ENCODE measurements at regions not wholly inside any gene's neighbourhood (a gene's known extent, or its start where the extent isn't known, plus 50 kb on each side); places are given as distances from the start of the nearest gene placed in this dataset.

DNA sequence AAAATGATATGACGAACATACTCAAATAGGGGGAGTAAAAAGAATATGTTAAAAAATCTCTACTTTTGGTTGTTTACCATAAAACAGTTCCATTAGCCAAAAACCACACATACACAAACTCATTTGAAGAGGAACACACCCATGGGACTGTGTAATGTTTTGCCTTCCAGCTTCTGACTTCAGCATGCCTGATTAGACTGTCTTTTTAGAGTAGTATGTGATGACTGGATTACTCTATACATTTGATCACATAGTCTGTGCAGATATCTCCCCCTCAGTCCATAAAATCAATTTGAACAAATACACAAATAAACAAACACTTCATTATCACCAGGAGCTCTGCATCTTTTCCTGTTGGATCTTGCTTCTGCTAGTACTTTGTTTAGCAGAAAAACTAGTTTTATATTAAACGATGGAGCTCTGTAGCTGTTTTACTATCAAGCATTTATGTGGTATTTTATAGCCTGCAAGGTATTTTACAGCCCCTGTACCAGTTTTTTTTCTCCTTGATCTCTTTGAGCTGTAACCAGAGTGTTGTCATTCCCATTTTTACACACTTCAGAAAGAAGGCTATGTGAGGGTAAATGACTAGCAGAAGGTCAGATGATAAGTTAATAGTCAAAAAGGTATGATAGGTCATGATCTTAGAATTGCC is 866.5 kb upstream of the MAP3K7 start:
- H3K4me3 ChIP-seq (ENCODE audit: low read depth, low read length) = no peak overlapping the region
- DNase-seq (ENCODE audit: low read depth) = no peak
- TF ChIP-seq, protein P1, sequence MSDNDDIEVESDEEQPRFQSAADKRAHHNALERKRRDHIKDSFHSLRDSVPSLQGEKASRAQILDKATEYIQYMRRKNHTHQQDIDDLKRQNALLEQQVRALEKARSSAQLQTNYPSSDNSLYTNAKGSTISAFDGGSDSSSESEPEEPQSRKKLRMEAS (IDR thresholded peaks at IDR 0.05; ENCODE audit: low read depth, low read length) = no peak
- TF ChIP-seq, protein P2, sequence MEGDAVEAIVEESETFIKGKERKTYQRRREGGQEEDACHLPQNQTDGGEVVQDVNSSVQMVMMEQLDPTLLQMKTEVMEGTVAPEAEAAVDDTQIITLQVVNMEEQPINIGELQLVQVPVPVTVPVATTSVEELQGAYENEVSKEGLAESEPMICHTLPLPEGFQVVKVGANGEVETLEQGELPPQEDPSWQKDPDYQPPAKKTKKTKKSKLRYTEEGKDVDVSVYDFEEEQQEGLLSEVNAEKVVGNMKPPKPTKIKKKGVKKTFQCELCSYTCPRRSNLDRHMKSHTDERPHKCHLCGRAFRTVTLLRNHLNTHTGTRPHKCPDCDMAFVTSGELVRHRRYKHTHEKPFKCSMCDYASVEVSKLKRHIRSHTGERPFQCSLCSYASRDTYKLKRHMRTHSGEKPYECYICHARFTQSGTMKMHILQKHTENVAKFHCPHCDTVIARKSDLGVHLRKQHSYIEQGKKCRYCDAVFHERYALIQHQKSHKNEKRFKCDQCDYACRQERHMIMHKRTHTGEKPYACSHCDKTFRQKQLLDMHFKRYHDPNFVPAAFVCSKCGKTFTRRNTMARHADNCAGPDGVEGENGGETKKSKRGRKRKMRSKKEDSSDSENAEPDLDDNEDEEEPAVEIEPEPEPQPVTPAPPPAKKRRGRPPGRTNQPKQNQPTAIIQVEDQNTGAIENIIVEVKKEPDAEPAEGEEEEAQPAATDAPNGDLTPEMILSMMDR (IDR thresholded peaks at IDR 0.05; ENCODE audit: low read depth, low read length) = no peak
- TF ChIP-seq MYC (IDR thresholded peaks at IDR 0.05; ENCODE audit: low read depth, low read length) = no peak

DNA sequence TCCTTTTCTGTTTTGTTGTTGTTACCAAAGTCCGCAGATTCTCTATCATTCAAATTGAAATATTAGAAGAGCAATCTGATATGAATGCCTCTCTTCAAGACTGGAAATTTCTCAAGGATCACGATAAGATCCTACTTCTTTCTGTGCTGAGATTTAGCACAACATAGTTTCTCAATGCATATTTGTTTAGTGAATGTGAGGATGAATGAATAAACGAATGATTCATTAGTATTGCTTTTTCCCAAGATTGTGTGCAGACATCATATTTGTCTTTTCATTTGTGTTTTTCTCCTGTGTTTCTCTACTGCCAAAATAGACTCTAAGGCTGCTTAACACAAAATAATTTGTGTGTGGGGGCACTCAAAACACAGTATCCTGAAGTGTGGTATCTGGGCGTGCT is 862.7 kb upstream of the MAP3K7 start:
- DNase-seq (ENCODE audit: low read depth) = no peak
- TF ChIP-seq POLR2A (IDR thresholded peaks at IDR 0.05; ENCODE audit: extremely low read depth, insufficient read length) (no peak), MYC (IDR thresholded peaks at IDR 0.05; ENCODE audit: low read depth, low read length) (no peak)
- TF ChIP-seq, protein P1 (IDR thresholded peaks at IDR 0.05; ENCODE audit: low read depth, low read length) = no peak
- TF ChIP-seq, protein P2 (IDR thresholded peaks at IDR 0.05; ENCODE audit: low read depth, low read length) = no peak
- H3K4me3 ChIP-seq (ENCODE audit: low read depth, low read length) = no peak overlapping the region

DNA sequence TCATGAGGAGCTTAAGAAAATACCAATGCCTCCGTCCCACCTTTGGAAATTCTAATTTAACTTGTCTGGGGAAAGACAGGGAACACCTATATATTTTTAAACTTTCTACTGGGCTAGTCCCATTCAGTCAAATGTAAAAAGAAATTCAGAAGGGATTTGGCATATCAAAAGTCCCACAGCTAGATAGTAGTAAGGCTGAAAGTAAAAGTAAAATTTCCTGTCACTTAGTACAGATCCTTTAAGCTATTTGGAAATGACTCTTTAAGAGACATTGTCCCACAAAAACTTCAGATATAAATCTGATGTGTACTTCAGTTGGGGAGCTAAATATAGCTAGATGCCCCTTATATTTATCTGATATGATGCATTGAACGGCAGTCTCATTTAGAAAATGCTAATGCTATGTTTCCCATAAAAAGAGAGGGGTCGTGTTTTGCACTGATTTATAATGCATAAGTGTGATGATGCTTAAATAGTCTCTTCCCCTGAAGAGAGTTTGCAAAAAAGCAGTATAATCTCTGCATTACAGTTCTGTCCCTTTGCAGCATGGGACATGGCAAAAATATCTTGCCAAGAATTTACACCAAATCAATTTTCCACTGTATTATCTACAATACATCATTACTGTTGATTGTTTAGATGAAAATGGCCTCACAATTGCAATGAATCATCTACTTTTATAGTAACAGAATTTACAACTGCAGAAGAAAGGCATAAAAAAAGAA is 860.8 kb upstream of the MAP3K7 start:
- DNase-seq (ENCODE audit: low read depth) = no peak
- no peak overlapping the region for H3K4me3 ChIP-seq (ENCODE audit: low read depth, low read length)
- TF ChIP-seq, protein P1 (IDR thresholded peaks at IDR 0.05; ENCODE audit: low read depth, low read length) = no peak
- TF ChIP-seq POLR2A (IDR thresholded peaks at IDR 0.05; ENCODE audit: extremely low read depth, insufficient read length) (no peak), MYC (IDR thresholded peaks at IDR 0.05; ENCODE audit: low read depth, low read length) (no peak)

DNA sequence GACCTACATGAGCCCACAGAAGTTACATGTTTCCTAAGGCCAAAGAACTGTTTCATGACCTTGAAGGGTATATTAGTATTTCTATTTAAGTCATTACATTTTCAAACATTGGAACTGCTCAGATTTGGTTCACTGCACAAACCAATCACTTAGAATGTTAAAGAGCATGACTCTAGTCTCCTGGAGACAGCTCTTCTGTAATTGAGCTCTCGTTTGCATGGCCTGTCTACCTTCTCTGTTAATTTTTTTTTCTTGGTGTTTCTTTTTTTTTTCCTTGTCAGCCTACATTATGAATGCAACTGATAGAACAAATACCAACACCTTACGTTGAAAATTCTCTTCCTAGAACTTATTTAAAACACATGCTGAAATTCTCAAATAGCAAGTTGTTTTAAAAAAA is 860.2 kb upstream of the MAP3K7 start:
- TF ChIP-seq, protein P2 (IDR thresholded peaks at IDR 0.05; ENCODE audit: low read depth, low read length) = no peak
- TF ChIP-seq, protein P1 (IDR thresholded peaks at IDR 0.05; ENCODE audit: low read depth, low read length) = no peak
- TF ChIP-seq POLR2A (IDR thresholded peaks at IDR 0.05; ENCODE audit: extremely low read depth, insufficient read length) (no peak), MYC (IDR thresholded peaks at IDR 0.05; ENCODE audit: low read depth, low read length) (no peak)
- DNase-seq (ENCODE audit: low read depth) = no peak
- no peak overlapping the region for H3K4me3 ChIP-seq (ENCODE audit: low read depth, low read length)

DNA sequence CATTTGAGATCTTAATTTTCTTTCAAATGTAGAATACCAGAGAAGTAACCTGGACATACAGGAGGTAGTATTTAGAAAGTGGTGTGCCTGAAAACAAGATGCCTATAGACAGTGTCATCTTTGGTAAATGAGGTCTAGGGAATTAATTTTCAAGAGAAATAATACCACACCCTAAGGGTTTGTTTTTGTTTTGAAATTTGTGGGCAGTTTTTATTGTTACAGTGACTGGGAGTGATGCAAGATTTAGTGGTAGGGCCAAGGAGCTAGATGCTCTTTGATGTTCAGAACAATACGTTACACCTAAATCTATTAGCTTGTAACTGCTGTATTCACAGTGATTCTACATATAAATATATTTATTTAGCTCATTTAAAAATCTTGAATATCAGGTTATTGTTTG is 856.5 kb upstream of the MAP3K7 start:
- no peak for DNase-seq (ENCODE audit: low read depth)

More for the DNA sequence above, 856.5 kb upstream of the MAP3K7 start:
- TF ChIP-seq, protein P2 (IDR thresholded peaks at IDR 0.05; ENCODE audit: low read depth, low read length) = no peak
- TF ChIP-seq POLR2A (IDR thresholded peaks at IDR 0.05; ENCODE audit: extremely low read depth, insufficient read length) (no peak), MYC (IDR thresholded peaks at IDR 0.05; ENCODE audit: low read depth, low read length) (no peak)
- TF ChIP-seq, protein P1 (IDR thresholded peaks at IDR 0.05; ENCODE audit: low read depth, low read length) = no peak
- H3K4me3 ChIP-seq (ENCODE audit: low read depth, low read length) = no peak overlapping the region
